BLaER1 (cell line): ENCODE measurements at regions not wholly inside any gene's neighbourhood (a gene's known extent, or its start where the extent isn't known, plus 50 kb on each side); places are given as distances from the start of the nearest gene placed in this dataset.

Source experiments
- H3K27ac ChIP-seq: shearing (Covaris generic); formaldehyde crosslinking; 2 replicates; pipeline ENCODE4 v1.8.1; 2022
- H3K27me3 ChIP-seq: shearing (Covaris generic); formaldehyde crosslinking; 2 replicates; pipeline ENCODE4 v1.8.1; 2022
- H3K36me3 ChIP-seq: shearing (Covaris generic); formaldehyde crosslinking; 2 replicates; pipeline ENCODE4 v1.8.1; 2022
- H3K4me1 ChIP-seq: shearing (Covaris generic); formaldehyde crosslinking; 2 replicates; pipeline ENCODE4 v1.8.1; 2022
- H3K4me2 ChIP-seq: shearing (Covaris generic); formaldehyde crosslinking; 2 replicates; pipeline ENCODE4 v1.8.1; 2022
- H3K4me3 ChIP-seq: shearing (Covaris generic); formaldehyde crosslinking; 2 replicates; pipeline ENCODE4 v1.8.1; 2022
- H3K9ac ChIP-seq: shearing (Covaris generic); formaldehyde crosslinking; 2 replicates; pipeline ENCODE4 v1.8.1; 2022
- H3K9me3 ChIP-seq: shearing (Covaris generic); formaldehyde crosslinking; 2 replicates; pipeline ENCODE4 v1.8.1; 2022
- H4K20me1 ChIP-seq: shearing (Covaris generic); formaldehyde crosslinking; 2 replicates; pipeline ENCODE4 v1.8.1; 2022
- Cebpa-rat ChIP-seq: shearing (Covaris generic); IDR thresholded peaks from 2 replicates; pipeline ENCODE4 v1.8.1; 2022

DNA sequence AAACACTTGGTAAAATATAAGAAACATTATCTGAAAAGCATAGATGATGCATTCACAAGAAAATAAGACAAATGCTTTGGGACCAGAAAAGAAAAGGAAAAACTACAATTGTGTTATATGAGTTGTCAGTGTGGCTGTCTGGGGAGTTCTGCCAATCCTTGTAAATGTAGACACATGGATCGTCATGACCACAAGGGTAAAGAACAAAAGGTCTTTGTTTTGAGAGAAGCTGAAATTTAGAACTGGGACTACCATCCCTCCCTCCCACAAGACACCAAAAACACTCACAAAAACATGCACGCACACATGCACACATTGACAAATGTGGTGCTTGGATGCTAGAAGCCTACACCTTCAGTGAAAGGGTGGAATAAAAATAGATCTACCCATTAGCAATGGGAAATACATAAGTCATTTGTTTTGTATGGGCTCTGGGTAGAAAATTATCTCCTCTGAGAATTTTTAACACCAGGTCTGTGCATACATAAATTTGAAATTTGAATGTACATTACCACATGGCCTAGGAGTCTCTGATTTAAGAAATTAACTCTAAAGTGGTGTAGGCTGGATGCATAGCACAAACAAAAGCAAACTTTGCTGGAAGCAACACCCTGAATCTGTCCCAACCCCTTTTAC lies 266.2 kb upstream of the SLC39A10 start:
- H3K27ac ChIP-seq: no peak overlapping the region
- no peaks in the 10 kb centered on the region for H4K20me1 ChIP-seq
- H3K9ac ChIP-seq: no peak overlapping the region
- no peak overlapping the region for H3K4me3 ChIP-seq
- H3K4me1 ChIP-seq: no peaks in the 10 kb centered on the region
- H3K27me3 ChIP-seq: no peaks in the 10 kb centered on the region
- no peak overlapping the region for H3K4me2 ChIP-seq
- H3K9me3 ChIP-seq: no peaks in the 10 kb centered on the region
- no peaks in the 10 kb centered on the region for H3K36me3 ChIP-seq
- TF ChIP-seq Cebpa-rat: no peak

DNA sequence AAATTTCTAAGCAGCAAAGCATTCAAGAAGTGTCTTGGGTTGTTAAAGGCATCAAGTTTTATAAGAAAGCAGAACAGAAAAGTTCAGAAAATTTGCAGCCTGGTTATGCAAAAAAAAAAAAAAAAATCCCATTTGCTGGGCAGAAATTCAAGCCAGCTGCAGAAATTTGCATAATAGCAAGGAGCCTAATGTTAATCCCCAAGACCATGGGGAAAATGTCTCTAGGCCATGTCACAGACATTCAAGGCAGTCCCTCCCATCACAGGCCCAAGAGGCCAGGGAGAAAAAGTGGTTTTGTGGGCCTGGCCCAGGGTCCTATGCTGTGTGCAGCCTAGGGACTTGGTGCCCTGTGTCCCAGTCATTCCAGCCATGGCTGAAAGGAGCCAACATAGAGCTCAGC lies 269.0 kb upstream of the SLC39A10 start:
- Histone ChIP-seq H3K27ac (no peak overlapping the region), H3K4me1 (no peaks in the 10 kb centered on the region), H3K9ac (no peak overlapping the region), H3K9me3 (no peaks in the 10 kb centered on the region), H3K4me2 (no peak overlapping the region), H3K4me3 (no peak overlapping the region), H4K20me1 (no peaks in the 10 kb centered on the region), H3K36me3 (no peaks in the 10 kb centered on the region), H3K27me3 (no peaks in the 10 kb centered on the region)
- no peak for TF ChIP-seq Cebpa-rat

DNA sequence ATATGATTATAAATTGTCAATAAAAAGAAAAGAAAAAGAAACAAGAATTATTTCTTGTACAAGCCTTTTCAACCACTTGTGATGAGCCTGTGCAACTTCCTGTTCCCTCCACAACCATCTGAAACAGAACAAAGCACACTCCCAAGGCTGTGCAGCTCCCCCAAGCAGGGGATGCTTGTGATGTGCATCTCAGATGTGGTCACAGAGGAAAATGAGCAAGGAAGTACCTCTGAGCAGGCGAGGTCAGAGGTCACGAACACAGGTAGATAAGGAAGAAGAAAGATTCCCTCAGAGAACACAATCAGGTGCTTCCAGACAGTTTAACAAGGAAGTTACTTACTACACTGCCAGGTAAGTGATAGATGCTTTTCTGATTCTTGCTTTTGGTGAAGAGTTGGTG lies 274.8 kb upstream of the SLC39A10 start:
- no peak overlapping the region for H3K4me2 ChIP-seq

DNA sequence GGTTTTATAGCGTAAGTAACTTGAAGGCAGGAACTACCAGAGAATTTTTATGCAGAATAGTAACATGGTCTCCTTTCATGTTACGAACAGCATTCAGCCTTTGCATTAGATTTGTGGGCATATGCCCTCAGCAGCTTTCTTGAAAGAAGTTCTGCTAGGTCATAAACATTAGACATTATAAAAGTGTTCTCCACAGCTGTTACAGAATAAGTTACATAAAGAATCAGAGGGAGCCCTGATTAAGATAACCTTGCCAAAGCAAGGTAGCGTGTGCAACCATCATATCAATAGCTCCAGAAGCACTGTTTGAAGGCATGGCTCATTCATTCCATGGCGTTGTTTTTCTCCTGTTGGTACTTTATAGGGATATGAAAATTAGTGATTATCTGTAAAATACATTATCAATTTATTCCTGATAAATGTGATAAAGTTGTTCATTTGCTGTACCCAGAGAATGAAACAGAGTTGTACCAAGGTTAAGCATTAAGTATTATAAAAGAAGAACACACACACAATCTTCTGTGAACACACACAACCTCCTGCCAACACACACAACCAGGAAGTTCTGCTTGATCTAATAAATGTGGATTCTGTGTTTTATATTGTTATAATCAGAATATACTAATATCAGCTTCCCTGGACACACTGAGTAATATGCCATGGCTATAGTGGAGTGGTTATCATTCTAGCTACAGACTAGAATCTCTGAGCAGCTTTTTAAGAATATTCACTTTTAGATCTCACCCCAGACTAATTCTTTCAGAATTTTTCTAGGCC lies 286.7 kb upstream of the SLC39A10 start:
- no peaks in the 10 kb centered on the region for H3K27me3 ChIP-seq
- TF ChIP-seq Cebpa-rat: no peak
- H3K4me3 ChIP-seq: no peak overlapping the region
- no peaks in the 10 kb centered on the region for H3K4me1 ChIP-seq
- no peak overlapping the region for H3K27ac ChIP-seq
- no peaks in the 10 kb centered on the region for H3K9me3 ChIP-seq
- no peak overlapping the region for H3K4me2 ChIP-seq
- no peaks in the 10 kb centered on the region for H4K20me1 ChIP-seq
- H3K9ac ChIP-seq: no peak overlapping the region
- H3K36me3 ChIP-seq: no peaks in the 10 kb centered on the region

More for the DNA sequence above, 274.8 kb upstream of the SLC39A10 start:
- Histone ChIP-seq H3K36me3 (no peaks in the 10 kb centered on the region), H3K4me3 (no peak overlapping the region), H3K27ac (no peak overlapping the region), H3K9me3 (no peaks in the 10 kb centered on the region), H3K27me3 (no peaks in the 10 kb centered on the region), H3K9ac (no peak overlapping the region), H3K4me1 (peaks cover 6% of the 10 kb centered on the region; the same call in 1 of the 2 replicates), H4K20me1 (no peaks in the 10 kb centered on the region)
- no peak for TF ChIP-seq Cebpa-rat

DNA sequence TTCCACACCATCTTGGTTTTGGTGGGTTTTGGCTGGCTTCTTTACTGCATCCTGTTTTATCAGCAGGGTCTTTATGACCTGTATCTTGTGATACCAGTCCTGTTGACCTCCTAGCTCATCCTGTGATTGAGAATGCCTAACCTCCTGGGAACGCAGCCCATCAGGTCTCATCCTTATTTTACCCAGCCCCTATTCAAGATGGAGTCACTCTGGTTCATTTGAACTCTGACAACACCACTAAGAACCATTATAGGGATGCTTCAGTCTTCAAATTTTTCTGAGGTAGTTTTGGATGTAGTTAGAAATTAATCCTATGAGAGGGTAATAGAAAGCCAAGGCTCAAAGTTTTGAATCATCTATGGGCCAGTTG lies 287.8 kb upstream of the SLC39A10 start:
- Histone ChIP-seq H3K27me3 (no peaks in the 10 kb centered on the region), H3K4me3 (no peak overlapping the region), H3K27ac (no peak overlapping the region), H3K36me3 (no peaks in the 10 kb centered on the region), H4K20me1 (no peaks in the 10 kb centered on the region), H3K4me2 (no peak overlapping the region), H3K9ac (no peak overlapping the region), H3K4me1 (no peaks in the 10 kb centered on the region), H3K9me3 (no peaks in the 10 kb centered on the region)
- no peak for TF ChIP-seq Cebpa-rat

DNA sequence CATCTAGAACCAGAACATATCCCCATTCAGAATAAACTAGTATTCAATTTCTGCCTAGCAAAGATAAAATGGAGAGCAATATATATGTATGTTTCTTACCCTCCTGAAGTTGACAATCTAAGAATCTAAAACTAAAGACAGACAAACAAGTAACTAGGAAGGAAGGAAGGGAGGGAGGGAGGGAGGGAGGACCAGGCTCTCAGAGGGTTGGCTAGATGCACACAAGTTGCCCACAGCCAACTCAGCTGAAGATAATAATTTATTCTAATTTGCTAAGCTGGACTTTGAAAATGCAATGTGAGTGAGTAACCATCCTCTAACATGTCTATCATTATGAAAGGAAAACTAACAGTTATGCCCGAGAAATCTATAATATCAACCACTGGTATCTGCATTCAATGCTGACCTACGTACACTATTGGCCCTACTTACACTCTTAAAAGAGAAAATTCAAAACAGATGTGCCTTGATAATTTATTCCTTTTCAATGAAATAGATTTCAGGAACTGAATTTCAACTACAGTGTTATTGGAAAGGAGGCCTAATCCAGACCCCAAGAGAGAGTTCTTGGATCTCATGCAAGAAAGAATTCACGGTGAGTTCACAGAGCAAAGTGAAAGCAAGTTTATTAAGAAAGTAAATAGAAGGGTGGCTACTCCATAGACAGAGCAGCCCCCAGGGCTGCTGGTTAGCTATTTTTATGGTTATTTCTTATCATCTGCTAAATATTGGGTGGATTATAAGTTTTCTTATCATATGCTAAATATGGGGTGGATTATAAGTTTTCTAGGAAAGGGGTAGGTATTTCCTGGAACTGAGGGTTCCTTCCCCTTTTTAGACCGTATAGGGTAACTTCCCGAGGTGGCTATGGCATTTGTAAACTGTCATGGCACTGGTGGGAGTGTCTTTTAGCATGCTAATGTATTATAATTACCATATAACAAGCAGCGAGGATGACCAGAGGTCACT lies 288.5 kb upstream of the SLC39A10 start:
- Histone ChIP-seq H3K4me3 (no peak overlapping the region), H3K9me3 (no peaks in the 10 kb centered on the region), H3K4me2 (no peak overlapping the region), H4K20me1 (no peaks in the 10 kb centered on the region), H3K36me3 (no peaks in the 10 kb centered on the region), H3K27ac (no peak overlapping the region), H3K4me1 (no peaks in the 10 kb centered on the region), H3K9ac (no peak overlapping the region), H3K27me3 (no peaks in the 10 kb centered on the region)
- no peak for TF ChIP-seq Cebpa-rat

DNA sequence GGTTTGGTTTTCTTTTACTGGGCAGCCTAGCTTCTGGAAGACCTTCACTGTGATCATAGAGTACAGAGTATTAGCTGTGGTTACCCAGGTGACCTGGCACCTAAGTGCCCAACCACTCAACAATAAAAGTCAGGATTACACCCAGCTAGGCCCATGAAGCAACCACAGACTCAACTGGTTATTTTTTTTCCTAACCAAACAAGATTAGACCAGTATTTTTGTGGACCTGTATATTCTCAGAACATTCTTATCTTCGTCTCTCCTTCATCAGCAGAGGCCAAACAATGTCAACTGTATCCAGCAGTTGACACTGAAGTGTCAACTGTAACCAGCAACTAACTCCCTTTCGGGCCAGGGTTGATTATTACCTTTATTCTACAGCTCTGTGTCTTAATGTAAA lies 289.2 kb upstream of the SLC39A10 start:
- TF ChIP-seq Cebpa-rat: no peak
- Histone ChIP-seq H3K4me2 (no peak overlapping the region), H3K36me3 (no peaks in the 10 kb centered on the region), H3K9ac (no peak overlapping the region), H3K4me3 (no peak overlapping the region), H3K4me1 (no peaks in the 10 kb centered on the region), H3K9me3 (no peaks in the 10 kb centered on the region), H3K27me3 (no peaks in the 10 kb centered on the region), H4K20me1 (no peaks in the 10 kb centered on the region), H3K27ac (no peak overlapping the region)

DNA sequence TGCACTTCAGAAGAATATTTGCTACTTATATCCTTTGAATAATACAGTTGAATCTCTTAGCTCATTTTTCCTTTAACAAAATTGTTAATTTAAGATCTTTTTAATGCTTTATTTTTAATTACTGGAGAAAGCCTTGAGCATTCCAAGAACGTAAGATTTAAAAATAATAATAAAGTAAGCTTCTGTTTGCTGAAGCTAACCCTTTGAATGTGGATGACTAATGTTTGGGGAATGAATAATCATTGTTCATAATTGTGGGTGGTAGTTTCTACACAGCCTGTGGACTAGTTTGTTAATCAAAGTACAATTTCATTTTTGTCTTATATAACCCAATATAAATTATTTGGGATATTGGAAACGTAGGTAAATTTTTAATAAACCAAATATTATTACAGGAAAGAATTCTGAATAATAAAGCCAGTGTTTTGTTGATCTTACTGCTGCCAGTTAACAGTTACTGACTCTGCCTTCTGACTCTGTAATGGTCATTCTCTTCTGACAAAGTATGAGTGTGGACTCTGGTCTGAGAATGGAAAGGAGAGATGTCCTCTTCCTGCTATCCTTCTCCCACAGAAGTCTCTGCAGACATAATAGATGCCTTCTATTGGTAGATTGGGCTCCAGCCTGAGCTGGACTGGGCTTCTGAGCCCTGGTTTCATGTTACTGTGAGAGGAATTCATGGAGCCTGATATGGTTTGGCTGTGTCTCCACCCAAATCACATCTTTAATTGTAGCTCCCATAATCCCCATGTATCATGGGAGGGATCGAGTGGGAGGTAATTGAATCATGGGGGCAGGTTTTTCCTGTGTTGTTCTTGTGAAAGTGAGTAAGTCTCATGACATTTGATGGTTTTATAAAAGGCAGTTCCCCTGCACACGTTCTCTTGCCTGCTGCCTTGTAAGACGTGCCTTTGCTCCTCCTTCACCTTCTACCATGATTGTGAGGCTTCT lies 292.7 kb upstream of the SLC39A10 start:
- H3K4me2 ChIP-seq: no peak overlapping the region
- H4K20me1 ChIP-seq: no peaks in the 10 kb centered on the region
- H3K9me3 ChIP-seq: no peaks in the 10 kb centered on the region
- H3K9ac ChIP-seq: no peak overlapping the region
- no peaks in the 10 kb centered on the region for H3K36me3 ChIP-seq
- TF ChIP-seq Cebpa-rat: no peak
- no peaks in the 10 kb centered on the region for H3K4me1 ChIP-seq
- no peak overlapping the region for H3K27ac ChIP-seq
- H3K4me3 ChIP-seq: no peak overlapping the region
- no peaks in the 10 kb centered on the region for H3K27me3 ChIP-seq

DNA sequence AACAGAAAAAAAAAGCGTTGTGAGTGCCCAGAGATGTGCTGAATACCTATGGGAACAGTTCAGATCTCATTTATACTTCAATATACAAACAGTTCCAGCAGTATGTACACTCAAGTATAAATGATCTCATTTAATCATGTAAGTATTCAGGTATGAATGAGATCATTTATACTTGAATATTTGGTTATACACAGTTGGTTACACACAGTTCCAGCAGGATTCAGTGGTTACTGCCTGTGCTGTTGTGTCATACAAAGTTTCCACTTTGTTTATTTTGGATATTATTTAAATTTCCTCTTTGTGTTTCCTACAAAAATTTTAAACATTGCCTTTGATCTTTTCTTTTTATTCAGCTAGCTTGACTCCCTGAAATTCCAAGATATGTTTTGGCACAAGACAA lies 293.5 kb upstream of the SLC39A10 start:
- Histone ChIP-seq H3K36me3 (no peaks in the 10 kb centered on the region), H3K9ac (no peak overlapping the region), H3K4me3 (no peak overlapping the region), H3K4me2 (no peak overlapping the region), H3K27me3 (no peaks in the 10 kb centered on the region), H3K27ac (no peak overlapping the region), H3K9me3 (no peaks in the 10 kb centered on the region), H3K4me1 (no peaks in the 10 kb centered on the region), H4K20me1 (no peaks in the 10 kb centered on the region)
- TF ChIP-seq Cebpa-rat: no peak
